ENCODE measurements at regions not wholly inside any gene's neighbourhood (a gene's known extent, or its start where the extent isn't known, plus 50 kb on each side); places are given as distances from the start of the nearest gene placed in this dataset.
A peak's percentile ranks its signal among the peaks of the same experiment; 100 is the strongest.

- Histone ChIP-seq H3K9me3 (ENCODE audit: control insufficient read depth in 2 of 2, insufficient read depth in 1 of 2, low read depth in 1 of 2, low read length in 1 of 2) (no peaks in the 10 kb centered on the region), H3K27me3 (ENCODE audit: control insufficient read depth in 3 of 3, insufficient read depth in 3 of 3, low read length in 3 of 3) (no peaks in the 10 kb centered on the region), H3K4me1 (ENCODE audit: control insufficient read depth in 3 of 3, insufficient read depth in 2 of 3, low read depth in 1 of 3, low read length in 2 of 3) (no peaks in the 10 kb centered on the region), H3K27ac (ENCODE audit: low read depth in 1 of 3, low read length in 2 of 3) (no peak overlapping the region), H3K36me3 (ENCODE audit: control insufficient read depth in 3 of 3, insufficient read depth in 2 of 3, low read depth in 1 of 3, low read length in 3 of 3) (no peaks in the 10 kb centered on the region), H3K4me3 (ENCODE audit: low read depth in 1 of 3, low read length in 3 of 3) (no peak overlapping the region)
- FAIRE-seq: no peak
- DNase-seq: no peak
- 31% methylated on average over 2 of the region's 2 CpGs for WGBS, 3 donors
These were observed 55.3 kb upstream of the SLCO6A1 start for GRCh38 chr5:102554082-102554481.

- H3K27me3 ChIP-seq (ENCODE audit: control insufficient read depth in 3 of 3, insufficient read depth in 3 of 3, low read length in 3 of 3): no peaks in the 10 kb centered on the region
These were observed 55.9 kb upstream of the SLCO6A1 start for GRCh38 chr5:102554728-102555127.

GRCh38 chr5:102561894-102562760 is 63.3 kb upstream of the SLCO6A1 start:
- 43 to 46% (median 43%) methylated on average over 11 of the region's 11 CpGs for WGBS, 3 donors
- H3K4me3 ChIP-seq (ENCODE audit: low read depth in 1 of 3, low read length in 3 of 3): no peak overlapping the region
- no peaks in the 10 kb centered on the region for H3K4me1 ChIP-seq (ENCODE audit: control insufficient read depth in 3 of 3, insufficient read depth in 2 of 3, low read depth in 1 of 3, low read length in 2 of 3)
- DNase-seq (peak in 1 of 2 donors; percentile 5), FAIRE-seq (no peak)
- H3K36me3 ChIP-seq (ENCODE audit: control insufficient read depth in 3 of 3, insufficient read depth in 2 of 3, low read depth in 1 of 3, low read length in 3 of 3): no peaks in the 10 kb centered on the region
- no peak overlapping the region for H3K27ac ChIP-seq (ENCODE audit: low read depth in 1 of 3, low read length in 2 of 3)
- H3K9me3 ChIP-seq (ENCODE audit: control insufficient read depth in 2 of 2, insufficient read depth in 1 of 2, low read depth in 1 of 2, low read length in 1 of 2): no peaks in the 10 kb centered on the region
- no peaks in the 10 kb centered on the region for H3K27me3 ChIP-seq (ENCODE audit: control insufficient read depth in 3 of 3, insufficient read depth in 3 of 3, low read length in 3 of 3)

More at GRCh38 chr5:102554728-102555127, 55.9 kb upstream of the SLCO6A1 start:
- no peaks in the 10 kb centered on the region for H3K9me3 ChIP-seq (ENCODE audit: control insufficient read depth in 2 of 2, insufficient read depth in 1 of 2, low read depth in 1 of 2, low read length in 1 of 2)
- H3K36me3 ChIP-seq (ENCODE audit: control insufficient read depth in 3 of 3, insufficient read depth in 2 of 3, low read depth in 1 of 3, low read length in 3 of 3): no peaks in the 10 kb centered on the region
- WGBS, 3 donors: 89 to 91% (median 90%) methylated on average over 1 of the region's 1 CpG
- no peak for FAIRE-seq
- H3K4me1 ChIP-seq (ENCODE audit: control insufficient read depth in 3 of 3, insufficient read depth in 2 of 3, low read depth in 1 of 3, low read length in 2 of 3): no peaks in the 10 kb centered on the region
- no peak overlapping the region for H3K4me3 ChIP-seq (ENCODE audit: low read depth in 1 of 3, low read length in 3 of 3)
- no peak overlapping the region for H3K27ac ChIP-seq (ENCODE audit: low read depth in 1 of 3, low read length in 2 of 3)
- no peak for DNase-seq

- WGBS, 3 donors: 55 to 80% (median 57%) methylated on average over 4 of the region's 4 CpGs
- H3K27me3 ChIP-seq (ENCODE audit: control insufficient read depth in 3 of 3, insufficient read depth in 3 of 3, low read length in 3 of 3): no peaks in the 10 kb centered on the region
- no peaks in the 10 kb centered on the region for H3K4me1 ChIP-seq (ENCODE audit: control insufficient read depth in 3 of 3, insufficient read depth in 2 of 3, low read depth in 1 of 3, low read length in 2 of 3)
- H3K4me3 ChIP-seq (ENCODE audit: low read depth in 1 of 3, low read length in 3 of 3): no peak overlapping the region
- FAIRE-seq: no peak
- no peaks in the 10 kb centered on the region for H3K36me3 ChIP-seq (ENCODE audit: control insufficient read depth in 3 of 3, insufficient read depth in 2 of 3, low read depth in 1 of 3, low read length in 3 of 3)
- no peak overlapping the region for H3K27ac ChIP-seq (ENCODE audit: low read depth in 1 of 3, low read length in 2 of 3)
- no peaks in the 10 kb centered on the region for H3K9me3 ChIP-seq (ENCODE audit: control insufficient read depth in 2 of 2, insufficient read depth in 1 of 2, low read depth in 1 of 2, low read length in 1 of 2)
- DNase-seq: no peak
These were observed 71.9 kb upstream of the SLCO6A1 start for GRCh38 chr5:102570747-102571146.

- Histone ChIP-seq H3K9me3 (ENCODE audit: control insufficient read depth in 2 of 2, insufficient read depth in 1 of 2, low read depth in 1 of 2, low read length in 1 of 2) (no peaks in the 10 kb centered on the region), H3K27ac (ENCODE audit: low read depth in 1 of 3, low read length in 2 of 3) (no peak overlapping the region), H3K27me3 (ENCODE audit: control insufficient read depth in 3 of 3, insufficient read depth in 3 of 3, low read length in 3 of 3) (no peaks in the 10 kb centered on the region), H3K4me3 (ENCODE audit: low read depth in 1 of 3, low read length in 3 of 3) (no peak overlapping the region), H3K4me1 (ENCODE audit: control insufficient read depth in 3 of 3, insufficient read depth in 2 of 3, low read depth in 1 of 3, low read length in 2 of 3) (no peaks in the 10 kb centered on the region), H3K36me3 (ENCODE audit: control insufficient read depth in 3 of 3, insufficient read depth in 2 of 3, low read depth in 1 of 3, low read length in 3 of 3) (no peaks in the 10 kb centered on the region)
- no peak for FAIRE-seq
- DNase-seq: no peak
These were observed 79.6 kb upstream of the SLCO6A1 start for GRCh38 chr5:102578362-102578761.

- DNase-seq (no peak), FAIRE-seq (peak; percentile 19)
- H3K36me3 ChIP-seq (ENCODE audit: control insufficient read depth in 3 of 3, insufficient read depth in 2 of 3, low read depth in 1 of 3, low read length in 3 of 3): no peaks in the 10 kb centered on the region
- no peaks in the 10 kb centered on the region for H3K4me1 ChIP-seq (ENCODE audit: control insufficient read depth in 3 of 3, insufficient read depth in 2 of 3, low read depth in 1 of 3, low read length in 2 of 3)
- 68 to 79% (median 76%) methylated on average over 1 of the region's 1 CpG for WGBS, 3 donors
- H3K27ac ChIP-seq (ENCODE audit: low read depth in 1 of 3, low read length in 2 of 3): no peak overlapping the region
- no peaks in the 10 kb centered on the region for H3K9me3 ChIP-seq (ENCODE audit: control insufficient read depth in 2 of 2, insufficient read depth in 1 of 2, low read depth in 1 of 2, low read length in 1 of 2)
- no peaks in the 10 kb centered on the region for H3K27me3 ChIP-seq (ENCODE audit: control insufficient read depth in 3 of 3, insufficient read depth in 3 of 3, low read length in 3 of 3)
- H3K4me3 ChIP-seq (ENCODE audit: low read depth in 1 of 3, low read length in 3 of 3): no peak overlapping the region
These were observed 80.6 kb upstream of the SLCO6A1 start for GRCh38 chr5:102579379-102579778.

GRCh38 chr5:102581011-102581410 is 82.2 kb upstream of the SLCO6A1 start:
- H3K9me3 ChIP-seq (ENCODE audit: control insufficient read depth in 2 of 2, insufficient read depth in 1 of 2, low read depth in 1 of 2, low read length in 1 of 2): no peaks in the 10 kb centered on the region
- H3K27ac ChIP-seq (ENCODE audit: low read depth in 1 of 3, low read length in 2 of 3): no peak overlapping the region
- FAIRE-seq (no peak), DNase-seq (no peak)
- no peaks in the 10 kb centered on the region for H3K27me3 ChIP-seq (ENCODE audit: control insufficient read depth in 3 of 3, insufficient read depth in 3 of 3, low read length in 3 of 3)
- no peaks in the 10 kb centered on the region for H3K36me3 ChIP-seq (ENCODE audit: control insufficient read depth in 3 of 3, insufficient read depth in 2 of 3, low read depth in 1 of 3, low read length in 3 of 3)
- H3K4me1 ChIP-seq (ENCODE audit: control insufficient read depth in 3 of 3, insufficient read depth in 2 of 3, low read depth in 1 of 3, low read length in 2 of 3): no peaks in the 10 kb centered on the region
- H3K4me3 ChIP-seq (ENCODE audit: low read depth in 1 of 3, low read length in 3 of 3): no peak overlapping the region

GRCh38 chr5:102582696-102583095 is 83.9 kb upstream of the SLCO6A1 start:
- Histone ChIP-seq H3K9me3 (ENCODE audit: control insufficient read depth in 2 of 2, insufficient read depth in 1 of 2, low read depth in 1 of 2, low read length in 1 of 2) (no peaks in the 10 kb centered on the region), H3K4me3 (ENCODE audit: low read depth in 1 of 3, low read length in 3 of 3) (no peak overlapping the region), H3K4me1 (ENCODE audit: control insufficient read depth in 3 of 3, insufficient read depth in 2 of 3, low read depth in 1 of 3, low read length in 2 of 3) (no peaks in the 10 kb centered on the region), H3K27me3 (ENCODE audit: control insufficient read depth in 3 of 3, insufficient read depth in 3 of 3, low read length in 3 of 3) (no peaks in the 10 kb centered on the region), H3K27ac (ENCODE audit: low read depth in 1 of 3, low read length in 2 of 3) (no peak overlapping the region), H3K36me3 (ENCODE audit: control insufficient read depth in 3 of 3, insufficient read depth in 2 of 3, low read depth in 1 of 3, low read length in 3 of 3) (no peaks in the 10 kb centered on the region)
- 55 to 60% (median 56%) methylated on average over 3 of the region's 3 CpGs for WGBS, 3 donors
- DNase-seq: no peak
- no peak for FAIRE-seq
